ENCODE measurements at regions not wholly inside any gene's neighbourhood (a gene's known extent, or its start where the extent isn't known, plus 50 kb on each side); places are given as distances from the start of the nearest gene placed in this dataset.

GRCh38 chr22:47343611-47344010 is 581.2 kb downstream of the TBC1D22A start:
- H3K4me3 Mint-ChIP-seq: no peak overlapping the region
- Histone ChIP-seq H3K4me3 (no peak overlapping the region), H3K27me3 (ENCODE audit: insufficient read depth) (no peaks in the 10 kb centered on the region), H3K4me2 (no peak overlapping the region), H3K9me2 (ENCODE audit: insufficient read depth) (no peaks in the 10 kb centered on the region), H2AFZ (no peak overlapping the region), H3K27ac (ENCODE audit: low read depth) (no peak overlapping the region), H3K36me3 (ENCODE audit: insufficient read depth) (peaks cover 11% of the 10 kb centered on the region), H3K4me1 (ENCODE audit: insufficient read depth) (no peaks in the 10 kb centered on the region), H4K20me1 (replicated peaks; ENCODE audit: insufficient read depth) (no peaks in the 10 kb centered on the region), H3K79me2 (replicated peaks; ENCODE audit: insufficient read depth) (no peaks in the 10 kb centered on the region), H3F3A (replicated peaks; ENCODE audit: low read depth) (no peaks in the 10 kb centered on the region)
- no peak overlapping the region for H3K27ac Mint-ChIP-seq
- peaks cover 27% of the 10 kb centered on the region for H3K36me3 Mint-ChIP-seq (ENCODE audit: low read depth)
- peaks cover 5% of the 10 kb centered on the region for H3K27me3 Mint-ChIP-seq (ENCODE audit: insufficient read depth, low read depth, poor library complexity)
- H3K4me1 Mint-ChIP-seq: no peaks in the 10 kb centered on the region
- H3K9me3 Mint-ChIP-seq: peaks cover 93% of the 10 kb centered on the region
- ATAC-seq (no peak), DNase-seq (ENCODE audit: low spot score) (no peak)
- TF ChIP-seq REST (IDR thresholded peaks at IDR 0.05; ENCODE audit: unreplicated experiment) (no peak), ZNF331 (CRISPR knock-in tag; IDR thresholded peaks at IDR 0.05; ENCODE audit: low read depth) (no peak), EZH2 (IDR thresholded peaks at IDR 0.05; ENCODE audit: low read depth, unreplicated experiment) (no peak), ZNF114 (CRISPR knock-in tag; IDR thresholded peaks at IDR 0.05) (no peak), JUNB (IDR thresholded peaks at IDR 0.05; ENCODE audit: unreplicated experiment) (no peak), CREB1 (CRISPR knock-in tag; IDR thresholded peaks at IDR 0.05; ENCODE audit: low read depth) (no peak), POLR2AphosphoS5 (IDR thresholded peaks at IDR 0.05; ENCODE audit: low read depth) (no peak)
- TF ChIP-seq, protein P1, sequence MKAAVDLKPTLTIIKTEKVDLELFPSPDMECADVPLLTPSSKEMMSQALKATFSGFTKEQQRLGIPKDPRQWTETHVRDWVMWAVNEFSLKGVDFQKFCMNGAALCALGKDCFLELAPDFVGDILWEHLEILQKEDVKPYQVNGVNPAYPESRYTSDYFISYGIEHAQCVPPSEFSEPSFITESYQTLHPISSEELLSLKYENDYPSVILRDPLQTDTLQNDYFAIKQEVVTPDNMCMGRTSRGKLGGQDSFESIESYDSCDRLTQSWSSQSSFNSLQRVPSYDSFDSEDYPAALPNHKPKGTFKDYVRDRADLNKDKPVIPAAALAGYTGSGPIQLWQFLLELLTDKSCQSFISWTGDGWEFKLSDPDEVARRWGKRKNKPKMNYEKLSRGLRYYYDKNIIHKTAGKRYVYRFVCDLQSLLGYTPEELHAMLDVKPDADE (IDR thresholded peaks at IDR 0.05): no peak

DNA sequence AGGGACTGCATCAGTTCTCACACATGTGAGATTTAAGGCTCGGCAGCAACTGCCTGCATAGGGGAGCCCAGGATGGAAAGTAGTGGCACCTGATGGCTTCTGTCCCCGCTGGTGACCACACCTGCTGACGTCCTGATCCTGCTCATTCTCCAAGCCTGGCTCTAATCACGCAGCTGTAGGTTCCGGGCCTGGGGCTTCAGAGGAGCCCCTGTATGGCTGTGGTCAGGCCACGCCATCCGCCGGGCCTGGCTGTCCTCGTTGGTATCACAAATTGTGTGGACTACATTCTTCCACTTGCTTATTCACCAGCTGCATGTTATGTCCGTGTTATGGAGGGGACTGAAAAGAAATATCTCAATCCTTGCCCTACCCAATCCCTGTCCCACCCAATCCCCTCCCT is 580.0 kb downstream of the TBC1D22A start:
- no peaks in the 10 kb centered on the region for H3K79me2 ChIP-seq (replicated peaks; ENCODE audit: insufficient read depth)
- H3K4me3 ChIP-seq: no peak overlapping the region
- DNase-seq (ENCODE audit: low spot score) (no peak), ATAC-seq (no peak)
- H3K9me3 Mint-ChIP-seq: peaks cover 94% of the 10 kb centered on the region
- peaks cover 5% of the 10 kb centered on the region for H3K27me3 Mint-ChIP-seq (ENCODE audit: insufficient read depth, low read depth, poor library complexity)
- peaks cover 11% of the 10 kb centered on the region for H3K36me3 ChIP-seq (ENCODE audit: insufficient read depth)
- no peaks in the 10 kb centered on the region for H3K4me1 ChIP-seq (ENCODE audit: insufficient read depth)
- no peak overlapping the region for H3K27ac ChIP-seq (ENCODE audit: low read depth)
- TF ChIP-seq STAT1 (IDR thresholded peaks at IDR 0.05; ENCODE audit: unreplicated experiment) (no peak), CREB1 (CRISPR knock-in tag; IDR thresholded peaks at IDR 0.05; ENCODE audit: low read depth) (no peak), ZNF331 (CRISPR knock-in tag; IDR thresholded peaks at IDR 0.05; ENCODE audit: low read depth) (no peak), ZNF114 (CRISPR knock-in tag; IDR thresholded peaks at IDR 0.05) (no peak), ZNF462 (CRISPR knock-in tag; IDR thresholded peaks at IDR 0.05) (no peak)
- TF ChIP-seq, protein P1 (IDR thresholded peaks at IDR 0.05): no peak
- no peaks in the 10 kb centered on the region for H3K27me3 ChIP-seq (ENCODE audit: insufficient read depth)
- no peaks in the 10 kb centered on the region for H3K4me1 Mint-ChIP-seq
- H3K4me2 ChIP-seq: no peak overlapping the region
- no peak overlapping the region for H3K4me3 Mint-ChIP-seq
- H3K36me3 Mint-ChIP-seq (ENCODE audit: low read depth): peaks cover 32% of the 10 kb centered on the region
- no peak overlapping the region for H3K27ac Mint-ChIP-seq
- no peaks in the 10 kb centered on the region for H3F3A ChIP-seq (replicated peaks; ENCODE audit: low read depth)
- H3K9me2 ChIP-seq (ENCODE audit: insufficient read depth): no peaks in the 10 kb centered on the region
- H2AFZ ChIP-seq: no peak overlapping the region
- H4K20me1 ChIP-seq (replicated peaks; ENCODE audit: insufficient read depth): no peaks in the 10 kb centered on the region

Measured in GM23338 (cell line).